Testis (tissue), 2 donors: ENCODE measurements at regions not wholly inside any gene's neighbourhood (a gene's known extent, or its start where the extent isn't known, plus 50 kb on each side); places are given as distances from the start of the nearest gene placed in this dataset.

Source experiments
- DNase-seq: peaks from one replicate; pipeline ENCODE4 v3.0.0-alpha.2; 2019
- H3K27ac ChIP-seq, 2 donors: fragments of 200-600 bp; sonication (generic); one replicate each; pipeline ENCODE4 v1.5.1; 2019
- H3K27me3 ChIP-seq: fragments of 200-600 bp; sonication (generic); one replicate; pipeline ENCODE4 v1.5.1; 2019
- H3K36me3 ChIP-seq: fragments of 200-600 bp; sonication (generic); one replicate; pipeline ENCODE4 v1.5.1; 2017; ENCODE audit warnings: low read depth; ENCODE audit errors: missing control alignments
- H3K4me1 ChIP-seq: fragments of 200-600 bp; sonication (generic); one replicate; pipeline ENCODE4 v1.5.1; 2019
- H3K4me3 ChIP-seq, 2 donors: fragments of 200-600 bp; sonication (generic); one replicate each; pipeline ENCODE4 v1.5.1; 2017 to 2019
- H3K9me3 ChIP-seq: fragments of 200-600 bp; sonication (generic); one replicate; pipeline ENCODE4 v1.5.1; 2017
- CTCF ChIP-seq, 3 experiments: fragments of 450-650 bp in 2 of 3; fragments of 200-600 bp in 1 of 3; sonication (generic) in 1 of 3; IDR thresholded peaks; one replicate each; pipeline ENCODE4 v1.5.1; 2016 to 2019; ENCODE audit warnings: antibody characterized with exemption in 3 of 3, mild to moderate bottlenecking in 2 of 3, moderate library complexity in 1 of 3
- POLR2A ChIP-seq: fragments of 450-650 bp; IDR thresholded peaks from one replicate; pipeline ENCODE4 v1.6.1; 2017; ENCODE audit warnings: antibody characterized with exemption, mild to moderate bottlenecking, moderate library complexity
- WGBS, 2 donors: methylation state at CpG; one replicate each; pipeline ENCODE4 v1.1.5; 2018; 5-methylcytosine and 5-hydroxymethylcytosine counted together
- intact Hi-C: fragments of 100-400 bp; cut with DNase I; formaldehyde crosslinking; loops from one replicate; pipeline ENCODE4 v1.15.1; 2023; ENCODE audit warnings: low total_unique reads

GRCh38 chr4:125705681-125706080 lies 390.9 kb downstream of the FAT4 start:
- no peak for TF ChIP-seq CTCF (IDR thresholded peaks at IDR 0.05)
- TF ChIP-seq POLR2A = no peak
- DNase-seq = no peak
- H3K9me3 ChIP-seq = no peaks in the 10 kb centered on the region
- H3K4me3 ChIP-seq = no peak overlapping the region
- no peaks in the 10 kb centered on the region for H3K36me3 ChIP-seq
- no peaks in the 10 kb centered on the region for H3K27me3 ChIP-seq
- no peaks in the 10 kb centered on the region for H3K4me1 ChIP-seq
- H3K27ac ChIP-seq = no peak overlapping the region
- intact Hi-C loops = no loop called here
- WGBS, 2 donors = 24 to 36% methylated on average over 1 of the region's 1 CpG

DNA sequence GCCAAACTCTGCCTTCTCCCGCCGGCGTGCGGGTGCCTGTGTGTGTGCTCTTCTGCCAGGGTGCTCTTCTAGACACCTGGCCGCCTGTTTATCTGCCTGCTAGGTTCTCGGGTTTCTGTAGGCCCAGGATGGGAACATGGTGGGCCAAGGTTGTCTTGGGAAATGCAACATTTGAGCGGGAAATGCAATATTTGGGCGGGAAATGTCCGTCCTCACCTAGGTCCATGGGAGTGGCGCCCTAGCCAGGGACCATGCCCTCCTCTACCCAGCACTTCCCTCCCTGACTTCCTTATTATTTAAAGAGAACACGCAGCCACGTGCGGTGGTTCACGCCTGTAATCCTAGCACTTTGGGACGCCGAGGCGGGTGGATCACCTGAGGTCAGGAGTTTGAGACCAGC lies 392.6 kb downstream of the FAT4 start:
- 62 to 70% methylated on average over 16 to 17 of the region's 17 CpGs for WGBS, 2 donors
- Histone ChIP-seq H3K4me3 (peak overlapping the region; percentile 34 to 42), H3K36me3 (no peaks in the 10 kb centered on the region), H3K4me1 (no peaks in the 10 kb centered on the region), H3K27me3 (no peaks in the 10 kb centered on the region), H3K9me3 (no peaks in the 10 kb centered on the region), H3K27ac (no peak overlapping the region)
- intact Hi-C loops = no loop called here
- DNase-seq = no peak
- no peak for TF ChIP-seq POLR2A
- TF ChIP-seq CTCF (IDR thresholded peaks at IDR 0.05) = no peak

GRCh38 chr4:125710766-125711165 lies 396.0 kb downstream of the FAT4 start:
- Histone ChIP-seq H3K36me3 (no peaks in the 10 kb centered on the region), H3K4me3 (no peak overlapping the region), H3K27me3 (no peaks in the 10 kb centered on the region), H3K4me1 (no peaks in the 10 kb centered on the region), H3K27ac (no peak overlapping the region), H3K9me3 (no peaks in the 10 kb centered on the region)
- intact Hi-C loops = no loop called here
- no peak for TF ChIP-seq POLR2A
- TF ChIP-seq CTCF (IDR thresholded peaks at IDR 0.05) = no peak
- DNase-seq = no peak

DNA sequence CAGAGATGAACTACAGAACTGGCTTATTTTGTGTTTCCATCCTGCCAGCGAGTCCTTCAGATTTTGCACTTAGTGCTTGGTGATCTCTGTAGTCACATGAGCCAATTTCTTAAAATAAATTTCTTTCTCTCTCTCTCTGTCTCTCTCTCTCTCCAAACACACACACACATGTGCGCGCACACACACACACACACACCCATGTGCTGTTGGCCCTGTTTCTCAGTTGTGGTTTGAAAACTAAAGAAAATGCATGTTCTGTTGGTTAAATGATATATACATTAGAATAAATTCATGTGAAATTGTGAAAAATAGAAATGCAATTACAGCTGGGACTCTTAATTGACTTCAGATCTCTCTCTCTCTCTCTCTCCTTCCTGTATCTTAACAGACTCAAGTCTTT lies 399.3 kb downstream of the FAT4 start:
- WGBS, 2 donors = 95 to 96% methylated on average over 3 of the region's 3 CpGs
- Histone ChIP-seq H3K27me3 (no peaks in the 10 kb centered on the region), H3K9me3 (no peaks in the 10 kb centered on the region), H3K27ac (no peak overlapping the region), H3K36me3 (no peaks in the 10 kb centered on the region), H3K4me1 (no peaks in the 10 kb centered on the region), H3K4me3 (no peak overlapping the region)
- intact Hi-C loops = no loop called here
- no peak for TF ChIP-seq POLR2A
- no peak for TF ChIP-seq CTCF (IDR thresholded peaks at IDR 0.05)
- no peak for DNase-seq

DNA sequence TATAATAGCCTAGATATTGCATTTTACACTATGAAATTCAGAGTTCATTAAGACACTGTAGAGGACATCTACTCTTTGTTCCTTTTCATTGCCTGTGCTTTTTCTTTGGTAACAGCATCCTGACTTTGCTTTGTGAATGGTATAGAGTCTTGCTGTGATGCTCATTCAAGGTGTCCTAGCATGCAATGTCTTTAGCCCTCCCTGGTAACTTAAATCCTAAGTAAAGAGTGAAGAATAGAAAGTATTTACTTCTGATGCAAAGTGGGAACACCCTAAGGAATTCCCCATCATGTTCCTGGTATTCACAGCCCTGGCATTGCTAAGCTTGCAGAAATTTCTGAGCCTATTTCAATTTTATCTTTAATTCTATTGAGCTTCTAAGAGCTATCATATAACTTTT lies 400.1 kb downstream of the FAT4 start:
- Histone ChIP-seq H3K36me3 (no peaks in the 10 kb centered on the region), H3K9me3 (no peaks in the 10 kb centered on the region), H3K27me3 (no peaks in the 10 kb centered on the region), H3K4me1 (no peaks in the 10 kb centered on the region), H3K27ac (no peak overlapping the region), H3K4me3 (no peak overlapping the region)
- intact Hi-C loops = no loop called here
- TF ChIP-seq CTCF (IDR thresholded peaks at IDR 0.05) (no peak), POLR2A (no peak)
- no peak for DNase-seq
